NCI-H128 (cell line): ENCODE measurements at regions not wholly inside any gene's neighbourhood (a gene's known extent, or its start where the extent isn't known, plus 50 kb on each side); places are given as distances from the start of the nearest gene placed in this dataset.
"Not testable (repeated sequence)": the region's sequence is repeated elsewhere in the genome, so short reads cannot be mapped to it uniquely, and the experiment has no call there.

Source experiments
- DNase-seq: peaks from one replicate; lab custom pipeline; 2025; ENCODE audit not compliant: unreplicated experiment; lab: John Stamatoyannopoulos, UW

DNA sequence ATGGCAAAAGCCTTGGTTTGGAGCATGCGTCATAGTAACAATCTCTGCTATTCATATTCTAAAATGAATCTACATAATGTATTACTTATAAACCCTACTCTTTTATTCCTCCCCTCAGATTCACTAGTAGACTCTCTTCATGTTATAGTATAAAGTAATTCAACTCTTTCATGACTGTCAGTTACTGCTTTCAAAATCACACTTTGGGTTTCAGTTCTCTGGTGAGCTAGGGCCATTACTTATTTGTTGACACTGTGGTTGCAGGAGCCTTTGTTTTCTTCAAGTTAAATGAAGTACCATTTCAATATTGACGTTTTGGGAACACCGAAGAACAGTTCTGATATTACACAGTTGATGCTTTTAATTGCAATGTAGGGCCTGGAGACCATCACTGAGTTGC, 378.4 kb downstream of the DDX10 start:
- DNase-seq, result no peak

DNA sequence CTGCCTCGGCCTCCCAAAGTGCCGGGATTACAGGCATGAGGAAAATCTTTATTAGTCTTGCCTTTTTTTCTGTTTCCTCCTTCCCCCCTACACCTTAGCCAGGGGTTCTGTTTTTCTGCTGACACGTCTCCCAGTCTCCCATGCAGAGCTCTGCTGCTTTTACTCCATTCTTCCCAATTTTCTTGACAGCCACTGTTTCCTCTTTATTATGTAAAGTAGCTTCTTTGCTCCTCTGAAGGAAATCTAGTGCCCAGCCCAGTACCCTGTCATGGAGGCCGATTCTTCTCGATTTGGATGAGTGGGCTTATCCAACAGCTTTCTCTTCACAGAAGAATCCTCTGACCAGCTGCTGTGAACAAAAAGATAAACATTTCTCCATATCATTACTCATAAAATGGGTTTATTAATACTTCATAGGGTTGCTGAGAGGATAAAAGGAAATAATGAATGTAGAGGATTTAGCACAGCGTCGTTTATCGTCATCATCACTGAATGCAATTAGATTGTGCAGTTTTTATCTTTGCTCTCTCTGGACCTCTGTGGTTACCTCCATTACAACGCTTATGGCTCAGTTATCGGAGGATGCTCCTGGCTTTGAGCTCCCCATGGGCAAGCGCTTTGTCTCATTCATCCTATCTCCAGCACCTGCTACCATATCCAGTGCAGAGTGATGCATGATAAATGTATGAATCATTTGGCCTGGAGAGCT, 375.6 kb upstream of the C11orf87 start:
- DNase-seq, result no peak

DNA sequence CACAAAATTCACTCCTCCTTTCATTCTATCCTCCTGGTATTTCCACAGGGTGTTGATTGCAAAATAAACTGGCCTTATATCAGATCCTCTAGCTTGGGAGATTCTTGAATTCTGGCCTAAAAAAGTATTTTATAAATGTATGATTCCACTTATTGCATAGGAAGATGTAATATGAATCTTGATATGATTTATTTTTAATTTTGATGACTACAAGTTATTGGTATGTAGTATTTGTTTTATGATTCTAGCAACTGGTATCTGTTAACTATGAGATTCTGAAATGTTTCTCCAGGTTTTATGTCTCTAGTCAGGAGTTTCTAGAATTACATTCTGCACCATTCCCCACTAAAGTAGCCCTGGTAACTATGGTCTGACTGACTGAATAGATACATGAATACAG, 373.9 kb upstream of the C11orf87 start:
- no peak for DNase-seq

DNA sequence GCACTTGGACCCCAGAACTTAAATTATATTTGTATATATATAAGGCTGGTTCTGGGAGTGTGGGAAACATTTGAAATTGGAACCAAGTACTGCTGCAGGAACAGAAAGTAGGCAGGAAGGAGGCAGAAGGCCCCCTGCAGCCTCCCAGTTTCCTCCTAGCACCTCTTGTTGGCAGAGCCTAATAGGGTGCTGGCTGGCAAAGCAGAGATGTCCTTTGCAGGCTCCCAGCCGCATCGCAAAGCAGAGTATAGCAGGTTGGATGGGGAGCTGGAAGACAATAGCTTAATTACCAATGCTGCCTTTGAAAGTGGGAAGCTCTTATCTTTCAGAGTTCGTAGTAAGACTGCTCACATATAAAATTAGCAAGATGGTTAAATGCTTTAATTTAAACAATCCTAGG, 370.8 kb upstream of the C11orf87 start:
- no peak for DNase-seq

DNA sequence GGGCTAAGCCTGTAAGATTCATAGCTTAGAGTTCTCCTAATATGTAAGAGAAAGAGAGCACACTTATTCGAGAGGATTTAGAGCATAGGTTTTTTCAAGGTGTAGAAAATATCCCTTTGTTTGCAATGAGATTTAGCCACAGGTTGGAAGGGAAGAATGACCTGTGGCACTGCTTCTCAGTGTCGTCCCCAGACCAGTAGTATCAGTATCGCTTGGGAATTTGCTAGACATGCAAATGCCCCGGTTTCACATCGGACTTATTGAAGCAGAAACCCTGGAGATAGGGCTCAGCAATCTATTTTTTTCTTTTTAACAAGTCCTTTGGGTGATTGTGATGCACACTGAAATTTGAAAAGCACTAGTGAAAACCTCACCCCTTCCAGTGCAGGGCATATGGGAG, 362.6 kb upstream of the C11orf87 start:
- DNase-seq, result no peak

DNA sequence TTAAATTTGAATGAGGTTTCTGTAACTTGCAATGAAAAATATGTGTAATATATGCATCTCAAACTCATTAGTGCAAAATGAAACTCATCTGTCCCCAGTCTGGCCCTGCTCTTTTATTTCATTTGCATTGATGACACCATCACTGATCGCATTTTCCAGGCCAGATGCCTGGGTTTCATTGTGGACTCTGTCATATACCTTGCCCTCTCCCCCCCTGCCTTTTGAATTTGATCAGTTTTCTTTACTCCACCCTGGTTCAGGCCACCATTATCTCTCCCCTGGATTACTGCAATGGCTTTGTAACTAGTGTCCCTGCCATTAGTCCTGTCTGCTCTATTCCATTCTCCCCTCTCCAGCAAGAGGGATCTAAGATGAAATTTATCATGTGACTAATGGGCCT, 360.6 kb upstream of the C11orf87 start:
- DNase-seq, result no peak

DNA sequence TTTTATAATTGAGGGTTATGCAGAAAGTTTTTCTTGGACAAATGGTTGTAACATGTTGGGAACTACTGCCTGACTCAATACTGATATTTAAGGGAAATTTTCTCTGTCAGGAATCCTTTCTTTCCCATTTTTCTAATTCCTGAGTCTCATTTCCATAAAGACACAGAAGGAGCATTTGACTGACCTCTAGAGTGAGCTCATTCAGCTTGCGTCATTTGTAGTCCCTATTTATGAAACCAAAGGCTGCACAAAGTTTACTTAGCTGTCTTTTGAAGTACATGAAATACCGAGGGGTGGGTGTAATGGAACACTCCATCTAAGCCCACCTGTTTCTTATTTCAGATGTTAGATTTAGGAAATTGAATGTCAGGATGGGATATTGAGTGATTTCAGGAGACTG, 359.5 kb upstream of the C11orf87 start:
- DNase-seq, result no peak

DNA sequence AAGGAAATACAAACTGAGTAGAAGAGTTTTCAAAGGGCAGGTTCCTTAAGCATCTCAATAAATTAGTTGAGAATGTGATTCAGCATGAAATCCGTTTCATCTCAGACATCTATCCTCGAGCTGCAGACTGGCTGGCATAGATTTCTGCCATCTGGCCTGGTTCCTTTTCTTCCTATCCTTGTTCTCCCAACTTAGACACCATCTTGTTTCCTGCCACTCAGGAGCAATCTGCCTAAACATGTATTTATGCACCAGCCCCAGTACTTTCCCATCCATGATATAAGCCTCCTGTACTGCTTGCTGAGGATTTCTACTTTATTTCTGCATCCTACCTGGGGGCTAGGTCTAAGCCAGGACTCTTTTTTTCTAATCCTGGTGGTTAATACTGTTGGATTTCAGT, 359.1 kb upstream of the C11orf87 start:
- no peak for DNase-seq

DNA sequence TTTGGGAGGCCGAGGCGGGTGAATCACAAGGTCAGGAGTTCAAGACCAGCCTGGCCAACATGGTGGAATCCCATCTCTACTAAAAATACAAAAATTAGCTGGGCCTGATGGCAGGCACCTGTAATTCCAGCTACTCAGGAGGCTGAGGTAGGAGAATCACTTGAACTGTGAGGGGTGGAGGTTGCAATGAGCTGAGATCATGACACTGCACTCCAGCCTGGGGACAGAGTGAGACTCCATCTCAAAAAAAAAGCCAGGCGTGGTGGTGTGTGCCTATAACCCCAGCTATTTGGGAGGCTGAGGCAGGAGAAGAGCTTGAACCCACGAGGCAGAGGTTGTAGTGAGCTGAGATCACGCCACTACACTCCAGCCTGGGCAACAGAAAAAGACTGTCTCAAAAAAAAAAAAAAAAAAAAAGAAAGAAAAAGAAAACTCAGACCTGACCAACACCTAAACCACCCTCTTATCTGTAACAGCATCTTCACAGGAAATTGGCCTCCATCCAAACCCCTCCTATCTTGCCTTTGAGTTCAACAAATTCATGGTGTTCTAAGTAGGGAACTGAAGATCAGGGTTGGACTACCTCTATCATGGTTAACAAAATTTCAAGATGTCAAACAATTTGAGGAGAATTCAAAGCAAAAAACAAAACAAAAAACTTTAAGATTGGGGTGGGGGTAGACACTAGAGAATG, 357.2 kb upstream of the C11orf87 start:
- not testable (repeated sequence) for DNase-seq

DNA sequence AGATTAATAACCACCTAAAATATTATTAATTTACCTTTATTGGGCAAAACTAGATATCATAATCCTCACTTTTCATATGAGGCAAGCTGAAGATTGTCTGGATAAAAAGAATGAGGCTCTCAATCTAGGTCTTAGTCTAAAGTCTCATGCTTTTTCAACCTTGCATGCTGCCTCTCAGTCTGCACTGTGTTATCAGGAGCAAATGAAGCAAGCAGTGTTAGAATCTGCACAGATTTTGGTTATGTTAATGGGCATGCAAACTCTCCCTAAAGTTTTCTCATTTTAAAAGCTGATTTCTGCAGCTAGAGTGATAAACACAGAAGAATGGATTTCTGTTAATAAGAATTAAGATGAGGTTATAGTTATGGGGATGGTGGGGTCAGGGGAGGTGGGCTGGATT, 350.7 kb upstream of the C11orf87 start:
- no peak for DNase-seq

DNA sequence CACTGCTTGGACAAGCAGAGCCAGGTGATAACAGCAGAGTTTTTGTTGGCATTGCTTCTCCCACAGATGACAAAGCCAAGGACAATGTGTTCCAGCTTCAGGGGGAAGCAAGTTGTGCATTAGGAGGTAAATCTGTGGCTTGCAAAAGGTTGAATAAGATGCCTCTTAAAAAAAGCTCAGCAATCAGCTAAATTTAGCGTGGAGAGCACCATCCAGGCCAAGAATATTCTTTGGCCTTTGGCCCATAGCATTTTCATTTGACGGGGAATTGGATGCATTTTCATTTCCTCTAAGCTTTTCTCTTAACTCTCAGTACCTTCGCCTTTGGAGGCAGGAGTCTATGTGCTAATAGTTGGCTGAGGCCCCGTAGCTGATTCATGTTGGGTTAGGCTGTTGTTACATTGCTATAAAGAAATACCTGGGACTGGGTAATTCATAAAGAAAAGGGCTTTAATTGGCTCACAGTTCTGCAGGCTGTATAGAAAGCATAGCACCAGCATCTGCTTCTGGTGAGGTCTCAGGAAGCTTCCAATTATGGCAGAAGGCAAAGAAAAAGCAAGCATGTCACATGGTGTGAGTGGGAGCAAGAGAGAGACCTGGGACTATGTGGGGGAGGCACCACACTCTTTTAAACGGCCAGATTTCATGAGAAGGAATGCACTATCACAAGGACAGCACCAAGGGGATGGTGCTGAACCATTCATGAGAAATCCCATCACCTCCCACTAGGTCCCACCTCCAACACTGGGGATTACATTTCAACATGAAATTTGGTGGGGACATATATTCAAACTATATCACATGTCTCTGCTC, 350.1 kb upstream of the C11orf87 start:
- no peak for DNase-seq

DNA sequence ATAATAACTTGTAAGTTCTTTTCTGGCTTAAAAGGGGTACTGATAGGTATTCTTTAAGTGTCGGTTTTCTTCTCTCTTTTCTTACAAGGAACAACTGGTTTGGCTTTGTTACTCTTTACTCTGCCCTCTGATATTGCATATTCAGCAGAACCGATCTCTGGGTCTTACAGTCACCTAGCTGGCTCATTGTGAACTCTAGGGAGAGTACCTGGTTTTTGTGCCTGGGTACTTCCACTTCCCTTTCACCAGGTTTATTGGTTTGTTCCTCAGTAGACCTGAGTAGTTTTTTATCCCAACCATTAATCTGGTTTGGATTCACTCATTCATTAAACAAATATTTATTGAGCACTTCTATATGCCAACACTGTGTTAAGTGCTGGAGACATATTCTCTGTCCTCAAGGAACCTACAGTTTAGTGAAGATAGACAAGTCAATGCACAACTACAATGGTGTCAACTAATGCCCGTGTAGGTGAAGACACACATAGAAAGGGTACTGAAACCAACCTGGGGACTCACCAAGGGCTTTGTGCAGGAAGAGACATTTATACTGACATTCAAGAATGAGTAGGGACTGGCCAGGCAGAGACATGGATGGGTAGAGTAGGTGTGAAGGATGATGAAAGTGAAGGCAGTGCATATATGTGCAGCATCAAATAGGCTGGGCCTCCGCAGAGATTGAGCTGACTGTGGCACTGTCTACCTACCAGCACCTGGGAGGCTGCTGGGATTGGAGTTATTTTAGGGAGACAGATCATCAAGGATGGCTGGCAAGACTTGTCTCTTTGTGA, 348.8 kb upstream of the C11orf87 start:
- no peak for DNase-seq

DNA sequence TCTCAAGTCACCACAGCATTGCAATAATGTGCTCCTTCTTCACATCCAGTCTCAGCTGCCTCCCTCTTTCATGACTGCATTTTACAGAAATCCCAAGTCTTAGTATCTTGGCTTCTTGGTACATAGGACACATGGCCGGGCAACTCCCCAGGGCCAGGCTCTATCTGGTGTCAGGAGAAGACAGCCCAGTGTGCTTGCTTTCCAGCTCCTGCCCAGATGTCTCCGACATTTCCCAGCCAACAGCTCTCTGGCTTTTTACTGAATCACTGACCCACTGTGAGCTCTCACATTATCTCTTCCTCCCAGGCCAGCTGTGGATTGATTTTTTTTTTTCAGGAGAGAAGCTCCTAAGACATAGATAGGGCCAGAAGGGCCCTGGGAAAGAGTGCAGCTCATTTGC, 346.0 kb upstream of the C11orf87 start:
- no peak for DNase-seq

DNA sequence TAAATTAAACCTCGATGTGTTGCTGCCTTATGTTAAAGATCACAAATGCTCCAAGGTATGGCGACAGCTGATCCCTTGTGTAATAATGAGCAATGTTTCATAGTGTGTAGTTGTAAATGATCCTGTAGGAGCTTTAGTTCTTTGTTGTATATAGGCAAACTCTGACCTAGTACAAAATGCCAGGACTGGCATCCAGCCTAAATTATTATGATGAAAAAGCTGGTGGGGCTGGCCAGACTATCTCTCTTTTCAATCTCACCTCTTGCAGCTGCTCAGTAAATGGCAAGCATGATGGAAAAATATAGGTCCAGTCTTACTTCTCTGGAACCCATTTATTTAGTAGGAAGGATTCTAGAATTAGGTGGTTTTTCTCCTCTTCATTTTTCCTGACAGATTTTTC, 345.1 kb upstream of the C11orf87 start:
- DNase-seq, result no peak

DNA sequence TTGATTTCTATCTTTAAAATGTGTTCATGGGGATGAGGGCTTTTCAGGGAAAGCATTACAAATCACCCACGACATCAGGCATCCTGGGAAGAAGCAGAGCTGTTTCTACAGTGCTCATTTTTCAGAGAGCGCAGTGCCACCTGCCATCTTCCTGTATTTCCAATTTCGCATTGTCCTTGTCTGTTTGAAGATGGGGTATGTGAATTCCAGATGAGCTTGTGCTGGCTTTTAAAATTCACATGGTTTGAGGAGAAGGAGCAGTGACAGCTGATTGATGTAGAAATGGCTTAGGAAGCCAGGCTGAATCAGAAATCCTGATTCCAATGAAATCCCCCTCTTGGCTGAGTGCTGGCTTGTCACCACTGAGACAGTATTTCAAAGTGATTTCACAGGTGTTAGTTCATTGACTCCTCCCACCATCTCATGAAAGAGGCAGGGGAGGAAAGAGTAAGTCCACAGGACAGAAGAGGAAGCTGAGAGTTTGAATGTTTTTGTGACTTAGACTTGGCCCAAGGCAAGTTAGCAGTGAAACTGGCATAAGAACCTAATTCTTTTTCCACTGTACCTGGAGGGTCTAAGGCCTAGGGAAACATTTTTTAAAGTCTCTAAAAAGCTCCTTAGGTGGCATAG, 344.6 kb upstream of the C11orf87 start:
- no peak for DNase-seq

DNA sequence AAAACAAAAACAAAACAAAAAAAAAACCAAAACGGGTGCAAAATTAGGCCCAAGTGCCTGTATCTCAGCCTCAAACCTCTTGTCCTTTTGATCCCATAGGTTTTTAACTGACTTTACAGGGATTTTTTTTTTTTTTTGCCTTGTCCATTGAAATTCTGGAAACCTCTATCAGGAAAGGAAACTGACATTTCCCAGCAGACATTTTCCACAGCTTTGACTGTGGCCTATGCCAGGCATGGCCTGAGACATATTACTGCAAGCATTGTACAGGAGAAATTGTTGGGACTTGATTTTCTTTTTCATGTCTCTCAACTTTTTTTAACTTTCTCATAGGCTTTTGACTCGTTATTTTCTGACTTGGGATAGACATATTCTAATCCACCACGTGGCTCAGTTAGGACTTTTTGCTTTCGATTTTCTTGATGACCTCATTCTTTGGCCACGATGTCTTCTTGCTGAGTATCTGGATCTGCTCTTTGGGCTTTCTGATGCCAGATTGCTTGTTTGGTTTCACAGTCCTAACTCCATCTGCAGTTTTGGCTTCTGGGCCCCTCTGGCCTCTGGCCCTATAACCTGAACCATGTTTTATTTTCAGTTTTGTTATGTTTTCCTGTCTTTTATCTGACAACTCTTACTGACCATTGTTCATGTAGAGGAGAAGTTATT, 336.1 kb upstream of the C11orf87 start:
- no peak for DNase-seq

DNA sequence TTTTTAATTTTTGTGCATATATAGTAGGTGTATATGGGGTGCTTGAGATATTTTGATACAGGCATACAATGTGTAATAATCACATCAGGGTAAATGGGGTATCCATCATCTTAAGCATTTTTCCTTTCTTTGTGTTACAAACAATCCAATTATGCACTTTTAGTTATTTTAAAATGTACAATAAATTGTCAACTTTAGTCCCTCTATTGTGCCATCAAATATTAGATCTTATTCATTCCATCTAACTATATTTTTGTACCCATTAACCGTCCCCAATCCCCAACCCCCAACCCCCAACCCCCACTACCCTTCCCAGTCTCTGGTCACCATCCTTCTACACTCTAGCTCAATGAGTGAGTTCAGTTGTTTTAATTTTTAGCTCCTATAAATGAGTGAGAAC, 335.1 kb upstream of the C11orf87 start:
- no peak for DNase-seq

DNA sequence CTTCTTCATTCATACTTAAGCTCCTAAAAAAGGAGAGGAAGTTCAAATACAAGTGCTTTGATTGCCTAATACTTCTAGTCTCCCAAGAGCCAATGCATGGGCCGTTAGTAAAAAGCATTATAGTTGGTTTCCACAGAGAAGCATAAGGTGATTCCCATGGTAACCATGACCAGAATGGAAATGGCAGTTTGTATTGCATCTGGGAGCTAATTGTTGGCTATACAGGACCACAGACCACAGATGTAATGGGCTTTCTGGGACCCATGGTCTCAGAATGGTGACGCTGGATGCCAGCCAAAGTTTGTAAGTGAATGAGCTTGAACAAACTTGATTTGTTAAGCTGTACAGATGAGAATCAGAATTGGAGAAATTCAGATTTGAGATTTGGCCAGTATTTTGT, 333.9 kb upstream of the C11orf87 start:
- DNase-seq, result no peak

DNA sequence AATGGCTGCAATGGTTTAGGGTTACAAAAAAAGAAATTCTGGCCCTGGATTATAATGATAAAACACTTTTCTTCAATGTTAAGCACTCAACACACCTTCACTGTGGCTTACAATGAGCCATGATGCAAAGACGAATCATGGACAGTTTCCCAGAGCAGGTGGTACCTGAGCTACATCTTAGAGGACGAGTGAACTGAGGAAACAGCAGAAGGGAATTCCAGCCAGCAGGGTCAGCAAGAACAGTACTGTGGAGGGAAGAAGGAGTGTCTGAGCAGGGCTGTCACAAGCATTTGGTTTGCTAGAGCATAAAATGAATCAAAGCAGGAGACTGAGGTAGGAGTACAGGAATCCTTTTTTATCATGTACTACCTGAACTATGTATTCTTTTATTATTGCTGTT, 332.8 kb upstream of the C11orf87 start:
- no peak for DNase-seq

DNA sequence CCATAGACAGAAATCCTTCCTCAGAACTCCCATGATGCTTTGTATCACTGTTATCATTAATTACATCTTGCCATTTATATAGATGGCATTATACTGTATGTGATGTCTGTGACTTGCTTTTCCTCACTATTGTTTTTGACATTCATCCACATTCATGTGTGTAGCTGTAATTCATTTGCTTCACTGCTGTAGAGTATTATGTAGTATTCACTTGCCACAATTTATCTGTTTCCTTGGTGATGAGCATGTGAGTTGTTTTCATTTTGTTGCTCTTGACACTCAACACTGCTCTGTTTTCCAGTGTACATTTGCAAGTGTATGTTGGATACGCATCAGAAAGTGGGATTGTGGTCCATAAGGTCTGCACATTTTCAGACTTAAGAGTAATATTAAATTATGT, 328.6 kb upstream of the C11orf87 start:
- DNase-seq, result no peak
